Endothelial cell (in vitro differentiated cells): ENCODE measurements at regions not wholly inside any gene's neighbourhood (a gene's known extent, or its start where the extent isn't known, plus 50 kb on each side); places are given as distances from the start of the nearest gene placed in this dataset.

Source experiments
- DNase-seq: peaks from one replicate; pipeline ENCODE4 v3.0.0; 2021; ENCODE audit warnings: low spot score
- H3K27ac Mint-ChIP-seq: one replicate; pipeline ENCODE4 v1.8.0; 2021; ENCODE audit warnings: mixed read lengths, inconsistent platforms; ENCODE audit not compliant: unreplicated experiment
- H3K27me3 Mint-ChIP-seq: one replicate; pipeline ENCODE4 v1.8.0; 2021; ENCODE audit warnings: mild to moderate bottlenecking, moderate library complexity, mixed read lengths, inconsistent platforms; ENCODE audit not compliant: unreplicated experiment
- H3K36me3 Mint-ChIP-seq: one replicate; pipeline ENCODE4 v1.8.0; 2021; ENCODE audit warnings: mild to moderate bottlenecking, low read depth, mixed read lengths, inconsistent platforms; ENCODE audit not compliant: unreplicated experiment
- H3K4me1 Mint-ChIP-seq: one replicate; pipeline ENCODE4 v1.8.0; 2021; ENCODE audit warnings: mild to moderate bottlenecking, mixed read lengths, inconsistent platforms; ENCODE audit not compliant: unreplicated experiment
- H3K4me3 Mint-ChIP-seq: one replicate; pipeline ENCODE4 v1.8.0; 2021; ENCODE audit warnings: mild to moderate bottlenecking, mixed read lengths, inconsistent platforms; ENCODE audit not compliant: unreplicated experiment
- H3K9me3 Mint-ChIP-seq: one replicate; pipeline ENCODE4 v1.8.0; 2021; ENCODE audit warnings: mixed read lengths, inconsistent platforms; ENCODE audit not compliant: unreplicated experiment
- TF ChIP-seq, protein P1 (sequence below): fragments of 200-600 bp; sonication (generic); IDR thresholded peaks from one replicate; pipeline ENCODE4 v1.5.0; 2021; ENCODE audit warnings: antibody characterized with exemption; ENCODE audit not compliant: unreplicated experiment

- H3K9me3 Mint-ChIP-seq: no peaks in the 10 kb centered on the region
- no peaks in the 10 kb centered on the region for H3K36me3 Mint-ChIP-seq
- H3K4me3 Mint-ChIP-seq: no peak overlapping the region
- TF ChIP-seq, protein P1, sequence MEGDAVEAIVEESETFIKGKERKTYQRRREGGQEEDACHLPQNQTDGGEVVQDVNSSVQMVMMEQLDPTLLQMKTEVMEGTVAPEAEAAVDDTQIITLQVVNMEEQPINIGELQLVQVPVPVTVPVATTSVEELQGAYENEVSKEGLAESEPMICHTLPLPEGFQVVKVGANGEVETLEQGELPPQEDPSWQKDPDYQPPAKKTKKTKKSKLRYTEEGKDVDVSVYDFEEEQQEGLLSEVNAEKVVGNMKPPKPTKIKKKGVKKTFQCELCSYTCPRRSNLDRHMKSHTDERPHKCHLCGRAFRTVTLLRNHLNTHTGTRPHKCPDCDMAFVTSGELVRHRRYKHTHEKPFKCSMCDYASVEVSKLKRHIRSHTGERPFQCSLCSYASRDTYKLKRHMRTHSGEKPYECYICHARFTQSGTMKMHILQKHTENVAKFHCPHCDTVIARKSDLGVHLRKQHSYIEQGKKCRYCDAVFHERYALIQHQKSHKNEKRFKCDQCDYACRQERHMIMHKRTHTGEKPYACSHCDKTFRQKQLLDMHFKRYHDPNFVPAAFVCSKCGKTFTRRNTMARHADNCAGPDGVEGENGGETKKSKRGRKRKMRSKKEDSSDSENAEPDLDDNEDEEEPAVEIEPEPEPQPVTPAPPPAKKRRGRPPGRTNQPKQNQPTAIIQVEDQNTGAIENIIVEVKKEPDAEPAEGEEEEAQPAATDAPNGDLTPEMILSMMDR: no peak
- H3K4me1 Mint-ChIP-seq: no peaks in the 10 kb centered on the region
- H3K27ac Mint-ChIP-seq: no peak overlapping the region
- H3K27me3 Mint-ChIP-seq: no peaks in the 10 kb centered on the region
- no peak for DNase-seq
Measured at GRCh38 chr5:117072439-117072838, 497.8 kb upstream of the SEMA6A start.

- Mint-ChIP-seq H3K27ac (no peak overlapping the region), H3K4me1 (no peaks in the 10 kb centered on the region)
Measured at GRCh38 chr5:117065800-117066199, 491.2 kb upstream of the SEMA6A start.

GRCh38 chr5:117065161-117065560, 490.5 kb upstream of the SEMA6A start:
- Mint-ChIP-seq H3K36me3 (no peaks in the 10 kb centered on the region), H3K4me1 (no peaks in the 10 kb centered on the region), H3K9me3 (no peaks in the 10 kb centered on the region), H3K27ac (no peak overlapping the region), H3K4me3 (no peak overlapping the region), H3K27me3 (no peaks in the 10 kb centered on the region)
- TF ChIP-seq, protein P1: no peak
- DNase-seq: no peak

More at GRCh38 chr5:117065800-117066199, 491.2 kb upstream of the SEMA6A start:
- Mint-ChIP-seq H3K27me3 (no peaks in the 10 kb centered on the region), H3K4me3 (no peak overlapping the region), H3K36me3 (no peaks in the 10 kb centered on the region), H3K9me3 (no peaks in the 10 kb centered on the region)
- DNase-seq: no peak
- TF ChIP-seq, protein P1: no peak

DNA sequence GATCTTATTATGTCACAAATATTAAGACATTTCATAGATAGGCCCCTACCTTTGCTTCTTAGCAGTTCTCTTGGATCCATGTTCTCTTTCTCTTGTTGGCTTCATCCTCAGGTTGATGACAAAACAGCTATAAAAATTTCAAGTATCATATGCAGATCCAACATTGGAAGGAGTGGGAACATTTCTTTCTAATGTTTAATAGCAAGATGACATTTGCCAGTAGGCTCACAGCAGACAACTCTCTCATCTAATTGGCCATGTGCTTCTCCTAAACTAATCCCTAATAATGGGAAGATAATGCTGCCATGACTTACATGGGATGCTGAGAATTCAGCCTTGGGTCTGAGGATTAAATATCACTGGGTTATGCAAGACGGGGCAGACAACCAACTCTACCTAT, 485.5 kb upstream of the SEMA6A start:
- no peak overlapping the region for H3K4me3 Mint-ChIP-seq
- no peak for DNase-seq
- no peaks in the 10 kb centered on the region for H3K36me3 Mint-ChIP-seq
- no peaks in the 10 kb centered on the region for H3K27me3 Mint-ChIP-seq
- H3K9me3 Mint-ChIP-seq: no peaks in the 10 kb centered on the region
- H3K4me1 Mint-ChIP-seq: no peaks in the 10 kb centered on the region
- no peak overlapping the region for H3K27ac Mint-ChIP-seq
- TF ChIP-seq, protein P1: no peak

GRCh38 chr5:117058740-117059139, 484.1 kb upstream of the SEMA6A start:
- Mint-ChIP-seq H3K4me1 (peaks cover 7% of the 10 kb centered on the region), H3K27ac (no peak overlapping the region), H3K9me3 (no peaks in the 10 kb centered on the region), H3K27me3 (no peaks in the 10 kb centered on the region), H3K36me3 (no peaks in the 10 kb centered on the region), H3K4me3 (no peak overlapping the region)
- no peak for DNase-seq
- TF ChIP-seq, protein P1: no peak
